ENCODE measurements at regions not wholly inside any gene's neighbourhood (a gene's known extent, or its start where the extent isn't known, plus 50 kb on each side); places are given as distances from the start of the nearest gene placed in this dataset.
"Not testable (repeated sequence)": the region's sequence is repeated elsewhere in the genome, so short reads cannot be mapped to it uniquely, and the experiment has no call there.

- H3K4me3 Mint-ChIP-seq: no peak overlapping the region
- H3K36me3 Mint-ChIP-seq: peaks cover 2% of the 10 kb centered on the region
- H3K9me3 Mint-ChIP-seq (ENCODE audit: low read depth): no peaks in the 10 kb centered on the region
- H3K27ac Mint-ChIP-seq: no peak overlapping the region
- H3K4me1 Mint-ChIP-seq (ENCODE audit: low read depth): no peaks in the 10 kb centered on the region
- peaks cover 10% of the 10 kb centered on the region for H3K27me3 Mint-ChIP-seq
Measured at GRCh38 chr22:22178355-22178965, 66.1 kb upstream of the VPREB1 start.

GRCh38 chr22:22176929-22177616, 67.5 kb upstream of the VPREB1 start:
- Mint-ChIP-seq H3K9me3 (ENCODE audit: low read depth) (no peaks in the 10 kb centered on the region), H3K27me3 (peaks cover 5% of the 10 kb centered on the region), H3K27ac (no peak overlapping the region)

GRCh38 chr22:22172896-22173628, 71.5 kb upstream of the VPREB1 start:
- H3K27me3 Mint-ChIP-seq; H3K9me3 Mint-ChIP-seq (ENCODE audit: low read depth); H3K27ac Mint-ChIP-seq; H3K36me3 Mint-ChIP-seq; H3K4me3 Mint-ChIP-seq: not testable (repeated sequence)
- H3K4me1 Mint-ChIP-seq (ENCODE audit: low read depth): peaks cover 19% of the 10 kb centered on the region

More at GRCh38 chr22:22176929-22177616, 67.5 kb upstream of the VPREB1 start:
- H3K4me1 Mint-ChIP-seq (ENCODE audit: low read depth): no peaks in the 10 kb centered on the region
- peaks cover 2% of the 10 kb centered on the region for H3K36me3 Mint-ChIP-seq
- no peak overlapping the region for H3K4me3 Mint-ChIP-seq

- no peak overlapping the region for H3K4me3 Mint-ChIP-seq
- no peaks in the 10 kb centered on the region for H3K9me3 Mint-ChIP-seq (ENCODE audit: low read depth)
- no peaks in the 10 kb centered on the region for H3K27me3 Mint-ChIP-seq
- no peak overlapping the region for H3K27ac Mint-ChIP-seq
- H3K4me1 Mint-ChIP-seq (ENCODE audit: low read depth): peaks cover 27% of the 10 kb centered on the region
- no peaks in the 10 kb centered on the region for H3K36me3 Mint-ChIP-seq
Measured at GRCh38 chr22:22171357-22172218, 73.0 kb upstream of the VPREB1 start.

GRCh38 chr22:22169923-22170322, 74.7 kb upstream of the VPREB1 start:
- H3K27ac Mint-ChIP-seq: no peak overlapping the region
- H3K4me1 Mint-ChIP-seq (ENCODE audit: low read depth): peaks cover 27% of the 10 kb centered on the region
- H3K9me3 Mint-ChIP-seq (ENCODE audit: low read depth): no peaks in the 10 kb centered on the region
- H3K36me3 Mint-ChIP-seq: no peaks in the 10 kb centered on the region
- H3K4me3 Mint-ChIP-seq: peak overlapping the region; percentile 58
- no peaks in the 10 kb centered on the region for H3K27me3 Mint-ChIP-seq

- H3K9me3 Mint-ChIP-seq (ENCODE audit: low read depth): no peaks in the 10 kb centered on the region
- H3K4me1 Mint-ChIP-seq (ENCODE audit: low read depth): peaks cover 27% of the 10 kb centered on the region
- no peaks in the 10 kb centered on the region for H3K36me3 Mint-ChIP-seq
- no peak overlapping the region for H3K27ac Mint-ChIP-seq
- H3K27me3 Mint-ChIP-seq: no peaks in the 10 kb centered on the region
- no peak overlapping the region for H3K4me3 Mint-ChIP-seq
Measured at GRCh38 chr22:22168941-22169867, 75.4 kb upstream of the VPREB1 start.

GRCh38 chr22:22168190-22168940, 76.2 kb upstream of the VPREB1 start:
- H3K36me3 Mint-ChIP-seq: no peaks in the 10 kb centered on the region
- peak overlapping the region; percentile 72 for H3K27ac Mint-ChIP-seq
- peaks cover 27% of the 10 kb centered on the region for H3K4me1 Mint-ChIP-seq (ENCODE audit: low read depth)
- peak overlapping the region; percentile 79 for H3K4me3 Mint-ChIP-seq
- H3K9me3 Mint-ChIP-seq (ENCODE audit: low read depth): no peaks in the 10 kb centered on the region
- H3K27me3 Mint-ChIP-seq: no peaks in the 10 kb centered on the region

GRCh38 chr22:22167791-22168189, 76.8 kb upstream of the VPREB1 start:
- no peaks in the 10 kb centered on the region for H3K36me3 Mint-ChIP-seq
- H3K27ac Mint-ChIP-seq: no peak overlapping the region
- H3K4me1 Mint-ChIP-seq (ENCODE audit: low read depth): peaks cover 27% of the 10 kb centered on the region
- H3K9me3 Mint-ChIP-seq (ENCODE audit: low read depth): no peaks in the 10 kb centered on the region
- H3K27me3 Mint-ChIP-seq: peaks cover 2% of the 10 kb centered on the region
- H3K4me3 Mint-ChIP-seq: peak overlapping the region; percentile 79

- no peak overlapping the region for H3K27ac Mint-ChIP-seq
- no peak overlapping the region for H3K4me3 Mint-ChIP-seq
- H3K4me1 Mint-ChIP-seq (ENCODE audit: low read depth): peaks cover 27% of the 10 kb centered on the region
- no peaks in the 10 kb centered on the region for H3K36me3 Mint-ChIP-seq
- no peaks in the 10 kb centered on the region for H3K9me3 Mint-ChIP-seq (ENCODE audit: low read depth)
- H3K27me3 Mint-ChIP-seq: peaks cover 2% of the 10 kb centered on the region
Measured at GRCh38 chr22:22166941-22167713, 77.5 kb upstream of the VPREB1 start.

- peaks cover 2% of the 10 kb centered on the region for H3K27me3 Mint-ChIP-seq
- no peaks in the 10 kb centered on the region for H3K9me3 Mint-ChIP-seq (ENCODE audit: low read depth)
- H3K4me1 Mint-ChIP-seq (ENCODE audit: low read depth): peaks cover 27% of the 10 kb centered on the region
- H3K36me3 Mint-ChIP-seq: no peaks in the 10 kb centered on the region
- H3K4me3 Mint-ChIP-seq: no peak overlapping the region
- no peak overlapping the region for H3K27ac Mint-ChIP-seq
Measured at GRCh38 chr22:22165936-22166710, 78.5 kb upstream of the VPREB1 start.

- Mint-ChIP-seq H3K9me3 (ENCODE audit: low read depth) (no peaks in the 10 kb centered on the region), H3K36me3 (no peaks in the 10 kb centered on the region), H3K27me3 (peaks cover 2% of the 10 kb centered on the region), H3K27ac (peak overlapping the region; percentile 19), H3K4me1 (ENCODE audit: low read depth) (peaks cover 17% of the 10 kb centered on the region), H3K4me3 (no peak overlapping the region)
Measured at GRCh38 chr22:22164541-22165272, 79.9 kb upstream of the VPREB1 start.
